ENCODE measurements at regions not wholly inside any gene's neighbourhood (a gene's known extent, or its start where the extent isn't known, plus 50 kb on each side); places are given as distances from the start of the nearest gene placed in this dataset.
"Not testable (repeated sequence)": the region's sequence is repeated elsewhere in the genome, so short reads cannot be mapped to it uniquely, and the experiment has no call there.

GRCh38 chr5:23763170-23763569 lies 255.8 kb downstream of the PRDM9 start:
- H3K27ac ChIP-seq (ENCODE audit: control insufficient read depth, insufficient read depth, low read length) = no peak overlapping the region
- no peak overlapping the region for H3K4me2 ChIP-seq (ENCODE audit: control insufficient read depth, extremely low read depth, insufficient read depth, low read depth, low read length)
- no peaks in the 10 kb centered on the region for H3K27me3 ChIP-seq (ENCODE audit: control insufficient read depth, extremely low read depth, insufficient read depth, low read length)
- H4K20me1 ChIP-seq (ENCODE audit: control insufficient read depth, extremely low read depth, insufficient read depth, low read length) = no peaks in the 10 kb centered on the region
- H2AFZ ChIP-seq (ENCODE audit: control insufficient read depth, low read length) = no peak overlapping the region
- no peaks in the 10 kb centered on the region for H3K79me2 ChIP-seq (ENCODE audit: control insufficient read depth, insufficient read depth, low read length)
- H3K9me3 ChIP-seq (ENCODE audit: control insufficient read depth, low read depth, low read length) = no peaks in the 10 kb centered on the region
- dilution Hi-C loops (cut with MboI; ENCODE audit: extremely low pct_ligation_motif_present, low sequenced_read_pairs) = no loop called here
- no peak overlapping the region for H3K4me3 ChIP-seq (ENCODE audit: control insufficient read depth in 2 of 3, extremely low read depth in 1 of 3, insufficient read depth in 2 of 3, low read depth in 1 of 3, low read length in 3 of 3)
- H3K36me3 ChIP-seq (ENCODE audit: control insufficient read depth in 2 of 2, extremely low read depth in 1 of 2, insufficient read depth in 2 of 2, low read length in 2 of 2) = no peaks in the 10 kb centered on the region
- H3K9ac ChIP-seq (ENCODE audit: control insufficient read depth, extremely low read depth, insufficient read depth, low read length) = no peak overlapping the region
- no peak for FAIRE-seq
- no peak for DNase-seq (ENCODE audit: low read depth, low spot score)
- no peak for TF ChIP-seq CTCF (optimal IDR thresholded peaks at IDR 0.05 in 1 of 3, IDR thresholded peaks at IDR 0.05 in 1 of 3, conservative IDR thresholded peaks at IDR 0.05 in 1 of 3; ENCODE audit: extremely low read depth in 1 of 3, insufficient read depth in 2 of 3, low read length in 3 of 3)
- TF ChIP-seq EZH2 (IDR thresholded peaks at IDR 0.05; ENCODE audit: low read length) = no peak
- H3K4me1 ChIP-seq (ENCODE audit: control insufficient read depth, extremely low read depth, insufficient read depth, low read length) = no peaks in the 10 kb centered on the region
- H3K9me1 ChIP-seq (ENCODE audit: control insufficient read depth, extremely low read depth, insufficient read depth, low read length) = no peaks in the 10 kb centered on the region

DNA sequence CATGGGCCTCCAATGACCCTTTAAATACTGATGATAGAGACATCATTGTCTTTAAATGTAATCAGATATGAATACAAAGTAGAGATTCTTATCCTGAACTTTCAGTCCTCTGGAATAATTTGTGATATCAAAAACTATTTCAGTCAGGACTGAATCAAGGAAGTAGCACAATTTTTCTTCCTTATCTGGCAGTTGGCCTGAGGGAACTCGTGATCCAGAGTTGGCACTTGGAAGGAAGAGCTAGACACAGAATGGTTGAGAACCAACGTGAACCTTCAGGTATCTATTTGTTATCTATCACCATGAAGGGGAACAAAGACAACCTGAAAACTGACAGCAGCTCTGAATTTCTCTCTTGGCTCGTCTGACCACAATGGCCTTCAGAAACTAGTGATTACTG lies 269.3 kb downstream of the PRDM9 start:
- H3K9ac ChIP-seq (ENCODE audit: control insufficient read depth, extremely low read depth, insufficient read depth, low read length) = no peak overlapping the region
- TF ChIP-seq CTCF (optimal IDR thresholded peaks at IDR 0.05 in 1 of 3, IDR thresholded peaks at IDR 0.05 in 1 of 3, conservative IDR thresholded peaks at IDR 0.05 in 1 of 3; ENCODE audit: extremely low read depth in 1 of 3, insufficient read depth in 2 of 3, low read length in 3 of 3) (no peak), EZH2 (IDR thresholded peaks at IDR 0.05; ENCODE audit: low read length) (no peak)
- H3K27ac ChIP-seq (ENCODE audit: control insufficient read depth, insufficient read depth, low read length) = no peak overlapping the region
- FAIRE-seq (no peak), DNase-seq (ENCODE audit: low read depth, low spot score) (no peak)
- no peaks in the 10 kb centered on the region for H4K20me1 ChIP-seq (ENCODE audit: control insufficient read depth, extremely low read depth, insufficient read depth, low read length)
- no peaks in the 10 kb centered on the region for H3K27me3 ChIP-seq (ENCODE audit: control insufficient read depth, extremely low read depth, insufficient read depth, low read length)
- no peaks in the 10 kb centered on the region for H3K9me3 ChIP-seq (ENCODE audit: control insufficient read depth, low read depth, low read length)
- H3K79me2 ChIP-seq (ENCODE audit: control insufficient read depth, insufficient read depth, low read length) = no peaks in the 10 kb centered on the region
- H3K4me2 ChIP-seq (ENCODE audit: control insufficient read depth, extremely low read depth, insufficient read depth, low read depth, low read length) = no peak overlapping the region
- H3K36me3 ChIP-seq (ENCODE audit: control insufficient read depth in 2 of 2, extremely low read depth in 1 of 2, insufficient read depth in 2 of 2, low read length in 2 of 2) = no peaks in the 10 kb centered on the region
- no peak overlapping the region for H2AFZ ChIP-seq (ENCODE audit: control insufficient read depth, low read length)
- dilution Hi-C loops (cut with MboI; ENCODE audit: extremely low pct_ligation_motif_present, low sequenced_read_pairs) = no loop called here
- H3K4me1 ChIP-seq (ENCODE audit: control insufficient read depth, extremely low read depth, insufficient read depth, low read length) = no peaks in the 10 kb centered on the region
- no peak overlapping the region for H3K4me3 ChIP-seq (ENCODE audit: control insufficient read depth in 2 of 3, extremely low read depth in 1 of 3, insufficient read depth in 2 of 3, low read depth in 1 of 3, low read length in 3 of 3)
- no peaks in the 10 kb centered on the region for H3K9me1 ChIP-seq (ENCODE audit: control insufficient read depth, extremely low read depth, insufficient read depth, low read length)

GRCh38 chr5:23800307-23800706 lies 292.9 kb downstream of the PRDM9 start:
- H3K79me2 ChIP-seq (ENCODE audit: control insufficient read depth, insufficient read depth, low read length); DNase-seq (ENCODE audit: low read depth, low spot score); H2AFZ ChIP-seq (ENCODE audit: control insufficient read depth, low read length); H3K9me3 ChIP-seq (ENCODE audit: control insufficient read depth, low read depth, low read length); H4K20me1 ChIP-seq (ENCODE audit: control insufficient read depth, extremely low read depth, insufficient read depth, low read length); H3K4me3 ChIP-seq (ENCODE audit: control insufficient read depth in 2 of 3, extremely low read depth in 1 of 3, insufficient read depth in 2 of 3, low read depth in 1 of 3, low read length in 3 of 3); H3K9ac ChIP-seq (ENCODE audit: control insufficient read depth, extremely low read depth, insufficient read depth, low read length); FAIRE-seq; H3K27ac ChIP-seq (ENCODE audit: control insufficient read depth, insufficient read depth, low read length); H3K4me1 ChIP-seq (ENCODE audit: control insufficient read depth, extremely low read depth, insufficient read depth, low read length); H3K27me3 ChIP-seq (ENCODE audit: control insufficient read depth, extremely low read depth, insufficient read depth, low read length); H3K36me3 ChIP-seq (ENCODE audit: control insufficient read depth in 2 of 2, extremely low read depth in 1 of 2, insufficient read depth in 2 of 2, low read length in 2 of 2); H3K9me1 ChIP-seq (ENCODE audit: control insufficient read depth, extremely low read depth, insufficient read depth, low read length); H3K4me2 ChIP-seq (ENCODE audit: control insufficient read depth, extremely low read depth, insufficient read depth, low read depth, low read length); dilution Hi-C loops (cut with MboI; ENCODE audit: extremely low pct_ligation_motif_present, low sequenced_read_pairs): not testable (repeated sequence)
